Ectodermal cell (in vitro differentiated cells): ENCODE measurements at regions not wholly inside any gene's neighbourhood (a gene's known extent, or its start where the extent isn't known, plus 50 kb on each side); places are given as distances from the start of the nearest gene placed in this dataset.
"Not testable (repeated sequence)": the region's sequence is repeated elsewhere in the genome, so short reads cannot be mapped to it uniquely, and the experiment has no call there.

Experiments
- H3K27ac ChIP-seq: 2 replicates; pipeline ENCODE4 v1.7.0; 2013; ENCODE audit warnings: mild to moderate bottlenecking, low read depth, low read length; ENCODE audit not compliant: insufficient read depth, poor library complexity, severe bottlenecking
- H3K27me3 ChIP-seq: 2 replicates; pipeline ENCODE4 v1.7.0; 2013; ENCODE audit warnings: mild to moderate bottlenecking, low read length; ENCODE audit not compliant: insufficient read depth, control insufficient read depth, poor library complexity, severe bottlenecking
- H3K36me3 ChIP-seq: one replicate; pipeline ENCODE4 v1.7.0; 2013; ENCODE audit warnings: low read length; ENCODE audit not compliant: control insufficient read depth, insufficient read depth
- H3K4me1 ChIP-seq: one replicate; pipeline ENCODE4 v1.7.0; 2013; ENCODE audit warnings: low read length; ENCODE audit not compliant: control insufficient read depth, insufficient read depth
- H3K4me3 ChIP-seq: 2 replicates; pipeline ENCODE4 v1.7.0; 2013; ENCODE audit warnings: low read depth, low read length, control low read depth; ENCODE audit not compliant: insufficient read depth
- H3K9me3 ChIP-seq: 2 replicates; pipeline ENCODE4 v1.7.0; 2013; ENCODE audit warnings: mild to moderate bottlenecking, low read length, moderate library complexity; ENCODE audit not compliant: control insufficient read depth
- WGBS, 2 experiments: methylation state at CpG; one replicate each; pipeline ENCODE4 v1.1.7; 2013; ENCODE audit warnings: missing lambda C conversion rate in 2 of 2; 5-methylcytosine and 5-hydroxymethylcytosine counted together

- WGBS, 2 experiments, result 83 to 84% methylated on average over 8 of the region's 8 CpGs
- Histone ChIP-seq H3K27me3 (no peaks in the 10 kb centered on the region), H3K4me3 (no peak overlapping the region), H3K36me3 (no peaks in the 10 kb centered on the region), H3K27ac (no peak overlapping the region), H3K9me3 (no peaks in the 10 kb centered on the region), H3K4me1 (no peaks in the 10 kb centered on the region)
Observed at GRCh38 chr1:29626066-29626465, 389.7 kb downstream of the PTPRU start.

DNA sequence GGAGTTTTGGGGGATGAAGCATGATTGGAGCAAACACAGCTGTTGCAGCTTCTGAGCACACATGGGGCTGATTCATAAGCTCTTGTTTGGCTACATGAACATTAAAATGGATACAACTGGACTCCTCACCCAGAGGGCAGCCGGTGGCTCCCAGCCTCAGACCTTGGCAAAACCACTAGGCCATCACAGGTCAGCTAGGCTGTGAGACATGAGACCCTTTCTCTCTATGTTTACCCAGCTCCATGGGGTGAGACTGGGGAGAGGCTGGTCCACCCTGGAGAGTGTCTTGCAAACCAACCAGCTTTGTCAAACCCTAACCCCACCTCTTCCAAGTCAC, 388.7 kb downstream of the PTPRU start:
- WGBS, 2 experiments, result 78 to 94% methylated on average over 1 of the region's 1 CpG
- Histone ChIP-seq H3K4me3 (no peak overlapping the region), H3K4me1 (no peaks in the 10 kb centered on the region), H3K27me3 (no peaks in the 10 kb centered on the region), H3K36me3 (no peaks in the 10 kb centered on the region), H3K27ac (no peak overlapping the region), H3K9me3 (no peaks in the 10 kb centered on the region)

DNA sequence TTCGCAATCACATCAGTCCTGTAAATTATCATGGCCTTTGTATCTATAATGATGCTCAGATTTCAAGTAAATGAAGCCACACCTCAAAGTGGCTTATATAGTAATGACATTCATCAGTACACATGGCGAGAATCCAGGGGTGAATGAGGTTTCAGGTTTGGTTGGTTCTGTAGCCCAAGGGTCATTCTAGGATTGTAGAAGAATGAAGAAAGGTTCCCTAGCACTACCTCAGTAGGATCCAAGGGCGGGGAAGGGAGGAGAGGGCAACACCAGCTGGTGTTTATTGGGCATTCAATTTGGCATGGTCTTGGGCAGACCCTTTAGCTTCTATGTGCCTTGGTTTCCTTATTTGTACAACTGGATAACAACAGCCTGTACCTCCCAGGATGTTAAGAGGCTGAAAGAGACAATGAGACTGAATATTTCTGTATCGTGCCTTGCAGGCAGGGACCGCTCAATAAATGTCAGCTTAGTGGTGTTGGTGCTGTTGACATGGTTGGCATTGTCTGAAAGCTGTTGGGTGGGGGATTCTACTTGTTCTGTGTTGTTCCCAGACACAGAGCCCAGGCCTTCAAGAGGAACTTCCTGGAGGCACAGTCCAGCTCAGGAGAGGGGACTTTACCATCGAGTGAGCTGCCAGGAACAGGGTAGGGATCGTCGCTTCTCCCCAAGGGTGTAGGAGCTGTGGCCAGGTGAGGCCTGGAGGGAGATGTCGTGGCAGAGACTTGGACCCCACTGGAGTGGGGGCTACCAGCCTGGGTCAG, 388.2 kb downstream of the PTPRU start:
- Histone ChIP-seq H3K27ac (no peak overlapping the region), H3K27me3 (no peaks in the 10 kb centered on the region)
- WGBS, 2 experiments, result 90 to 92% methylated on average over 9 of the region's 9 CpGs

DNA sequence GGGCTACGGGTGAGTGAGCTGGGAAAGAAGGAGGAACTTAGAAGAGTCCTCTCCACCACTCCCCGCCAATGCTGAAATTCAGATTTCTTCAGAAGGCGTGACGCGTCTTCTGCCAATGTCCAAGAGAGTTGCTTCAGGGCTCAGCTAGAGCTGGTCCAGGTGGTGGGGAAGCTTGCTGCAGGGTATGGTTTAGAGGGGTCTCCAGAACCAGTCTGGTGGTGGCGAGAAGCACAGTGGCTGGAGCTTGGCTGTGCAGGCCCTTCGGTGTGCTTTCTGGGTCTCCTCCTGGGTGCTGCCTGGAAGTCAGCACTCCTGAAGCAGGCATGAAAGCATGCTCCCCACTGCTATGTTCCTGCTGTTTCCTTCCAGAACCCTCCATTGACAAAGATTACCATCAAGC, 387.2 kb downstream of the PTPRU start:
- Histone ChIP-seq H3K4me1 (no peaks in the 10 kb centered on the region), H3K27me3 (no peaks in the 10 kb centered on the region), H3K9me3 (no peaks in the 10 kb centered on the region), H3K27ac (no peak overlapping the region), H3K36me3 (no peaks in the 10 kb centered on the region), H3K4me3 (no peak overlapping the region)
- 93 to 96% methylated on average over 7 of the region's 7 CpGs for WGBS, 2 experiments

More for the DNA sequence above, 388.2 kb downstream of the PTPRU start:
- H3K9me3 ChIP-seq, result no peaks in the 10 kb centered on the region
- no peaks in the 10 kb centered on the region for H3K4me1 ChIP-seq
- no peaks in the 10 kb centered on the region for H3K36me3 ChIP-seq
- H3K4me3 ChIP-seq, result no peak overlapping the region

GRCh38 chr1:29621826-29622435, 385.6 kb downstream of the PTPRU start:
- no peak overlapping the region for H3K27ac ChIP-seq

GRCh38 chr1:29620631-29621030, 384.3 kb downstream of the PTPRU start:
- no peaks in the 10 kb centered on the region for H3K9me3 ChIP-seq
- H3K4me1 ChIP-seq, result no peaks in the 10 kb centered on the region
- no peak overlapping the region for H3K4me3 ChIP-seq
- no peaks in the 10 kb centered on the region for H3K27me3 ChIP-seq
- H3K27ac ChIP-seq, result no peak overlapping the region
- 94 to 95% methylated on average over 7 of the region's 7 CpGs for WGBS, 2 experiments
- no peaks in the 10 kb centered on the region for H3K36me3 ChIP-seq

More at GRCh38 chr1:29621826-29622435, 385.6 kb downstream of the PTPRU start:
- no peaks in the 10 kb centered on the region for H3K4me1 ChIP-seq
- no peaks in the 10 kb centered on the region for H3K36me3 ChIP-seq
- no peak overlapping the region for H3K4me3 ChIP-seq
- 90 to 91% methylated on average over 11 of the region's 11 CpGs for WGBS, 2 experiments
- H3K9me3 ChIP-seq, result no peaks in the 10 kb centered on the region
- H3K27me3 ChIP-seq, result no peaks in the 10 kb centered on the region

GRCh38 chr1:29607236-29607635, 370.9 kb downstream of the PTPRU start:
- no peaks in the 10 kb centered on the region for H3K27me3 ChIP-seq
- no peaks in the 10 kb centered on the region for H3K4me1 ChIP-seq
- no peaks in the 10 kb centered on the region for H3K36me3 ChIP-seq
- H3K9me3 ChIP-seq, result no peaks in the 10 kb centered on the region
- no peak overlapping the region for H3K27ac ChIP-seq
- H3K4me3 ChIP-seq, result no peak overlapping the region

DNA sequence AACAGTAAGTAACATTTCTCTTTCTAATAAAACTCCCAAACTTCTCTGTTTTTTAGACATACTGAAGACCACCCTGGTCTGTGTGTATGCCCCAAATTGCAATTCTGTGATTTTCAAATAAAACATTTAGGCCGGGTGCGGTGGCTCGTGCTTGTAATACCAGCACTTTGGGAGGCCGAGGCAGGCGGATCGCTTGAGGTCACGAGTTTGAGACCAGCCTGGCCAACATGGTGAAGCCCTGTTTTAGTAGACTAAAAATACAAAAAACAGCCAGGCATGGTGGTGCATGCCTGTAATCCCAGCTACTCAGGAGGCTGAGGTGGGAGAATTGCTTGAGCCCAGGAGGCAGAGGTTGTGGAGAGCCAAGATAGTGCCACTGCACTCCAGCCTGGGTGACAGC, 368.5 kb downstream of the PTPRU start:
- H3K27ac ChIP-seq, result not testable (repeated sequence)
- 94% methylated on average over 7 of the region's 7 CpGs for WGBS, 2 experiments

GRCh38 chr1:29603622-29604021, 367.3 kb downstream of the PTPRU start:
- H3K9me3 ChIP-seq, result no peaks in the 10 kb centered on the region
- 88% methylated on average over 2 of the region's 2 CpGs for WGBS, 2 experiments
- H3K27ac ChIP-seq, result no peak overlapping the region
- no peaks in the 10 kb centered on the region for H3K36me3 ChIP-seq
- H3K4me1 ChIP-seq, result no peaks in the 10 kb centered on the region
- no peak overlapping the region for H3K4me3 ChIP-seq
- H3K27me3 ChIP-seq, result no peaks in the 10 kb centered on the region

More for the DNA sequence above, 368.5 kb downstream of the PTPRU start:
- H3K36me3 ChIP-seq, H3K4me3 ChIP-seq, H3K9me3 ChIP-seq, H3K27me3 ChIP-seq, H3K4me1 ChIP-seq: not testable (repeated sequence)

DNA sequence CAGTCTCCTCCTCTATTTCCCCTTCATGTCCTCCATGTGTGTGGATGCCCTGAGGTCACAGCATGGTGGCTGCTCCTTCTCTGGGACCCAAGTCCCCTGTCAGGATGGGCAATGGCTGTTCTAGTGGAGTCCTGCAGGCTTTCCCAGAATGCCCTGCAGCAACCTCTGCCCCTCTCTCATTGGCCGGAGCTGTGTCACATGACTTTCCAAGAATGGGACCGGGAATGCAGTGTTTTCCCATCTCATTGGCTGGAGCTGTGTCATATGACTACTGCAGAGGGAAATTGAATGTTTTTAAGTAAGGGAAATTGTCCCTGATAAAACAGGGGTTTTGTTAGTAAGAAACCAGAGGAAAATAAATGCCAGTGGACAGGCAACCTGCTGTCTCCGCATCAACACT, 365.9 kb downstream of the PTPRU start:
- no peak overlapping the region for H3K27ac ChIP-seq
- no peaks in the 10 kb centered on the region for H3K4me1 ChIP-seq
- H3K27me3 ChIP-seq, result no peaks in the 10 kb centered on the region
- H3K9me3 ChIP-seq, result no peaks in the 10 kb centered on the region
- H3K36me3 ChIP-seq, result no peaks in the 10 kb centered on the region
- no peak overlapping the region for H3K4me3 ChIP-seq
- 94 to 96% methylated on average over 3 of the region's 3 CpGs for WGBS, 2 experiments
